ENCODE measurements at regions not wholly inside any gene's neighbourhood (a gene's known extent, or its start where the extent isn't known, plus 50 kb on each side); places are given as distances from the start of the nearest gene placed in this dataset.
A peak's percentile ranks its signal among the peaks of the same experiment; 100 is the strongest.

GRCh38 chr3:117184574-117184973 is 475.0 kb downstream of the TUSC7 start:
- no peak for FAIRE-seq
- H4K91ac ChIP-seq (replicated peaks; ENCODE audit: insufficient read length, low read length): no peak overlapping the region
- no peak overlapping the region for H3K4me3 ChIP-seq (ENCODE audit: extremely low read depth in 1 of 4, insufficient read depth in 2 of 4, low read depth in 3 of 4, low read length in 4 of 4)
- no peak overlapping the region for H2BK15ac ChIP-seq (ENCODE audit: low read length)
- no peaks in the 10 kb centered on the region for H3K36me3 ChIP-seq (ENCODE audit: control insufficient read depth in 2 of 4, insufficient read depth in 4 of 4, low read length in 3 of 4)
- H3K4ac ChIP-seq (replicated peaks; ENCODE audit: insufficient read length, low read depth, low read length): no peak overlapping the region
- H2AK5ac ChIP-seq (ENCODE audit: low read depth, low read length): no peak overlapping the region
- no peak overlapping the region for H3K14ac ChIP-seq (ENCODE audit: insufficient read length)
- no peaks in the 10 kb centered on the region for H4K20me1 ChIP-seq (replicated peaks in 1 of 2; ENCODE audit: control insufficient read depth in 1 of 2, insufficient read depth in 2 of 2, low read length in 2 of 2)
- H4K5ac ChIP-seq (ENCODE audit: insufficient read length, low read depth, low read length): no peak overlapping the region
- H3K4me1 ChIP-seq (replicated peaks in 1 of 4; ENCODE audit: control insufficient read depth in 3 of 4, insufficient read depth in 4 of 4, low read length in 3 of 4): peaks cover 0 to 2% (median 0%) of the 10 kb centered on the region in 4 experiments; a peak in 1 of 7 replicates
- no peaks in the 10 kb centered on the region for H3K79me2 ChIP-seq (ENCODE audit: control insufficient read depth in 1 of 2, insufficient read depth in 2 of 2, low read length in 2 of 2)
- H2BK20ac ChIP-seq (ENCODE audit: low read length): no peak overlapping the region
- H3K79me1 ChIP-seq (ENCODE audit: low read depth, low read length): no peaks in the 10 kb centered on the region
- no peak overlapping the region for H2AFZ ChIP-seq (ENCODE audit: low read length)
- WGBS, 2 experiments (ENCODE audit: extremely low coverage in 1 of 2, insufficient coverage in 1 of 2, insufficient read length in 1 of 2, insufficient replicate concordance in 2 of 2, low coverage in 1 of 2, low lambda C conversion rate in 2 of 2, missing lambda C conversion rate in 1 of 2): 92% methylated on average over 4 of the region's 4 CpGs; no CpG with 5 or more reads in 1 of the 2 experiments
- H3K27me3 ChIP-seq (replicated peaks in 1 of 4; ENCODE audit: control insufficient read depth in 3 of 4, extremely low read depth in 1 of 4, insufficient read depth in 3 of 4, low read length in 3 of 4): no peaks in the 10 kb centered on the region
- no peak overlapping the region for H3K4me2 ChIP-seq (ENCODE audit: insufficient read depth in 1 of 2, low read depth in 2 of 2, low read length in 2 of 2)
- no peaks in the 10 kb centered on the region for H3K9me3 ChIP-seq (ENCODE audit: insufficient read depth in 2 of 2, low read depth in 1 of 2, low read length in 1 of 2)
- no peak overlapping the region for H3K27ac ChIP-seq (ENCODE audit: low read depth, low read length)
- CTCF ChIA-PET (ENCODE audit: partially characterized antibody): interaction anchor here (1.0 to 1.6 kb wide), 2 partner anchors 8 to 414 kb away, joined by 3 to 5 read pairs; no protein-coding TSS in a partner anchor
- H3K9ac ChIP-seq (replicated peaks in 1 of 4; ENCODE audit: extremely low read depth in 1 of 4, low read depth in 3 of 4, low read length in 3 of 4): no peak overlapping the region
- peak overlapping the region; percentile 24 for H2BK120ac ChIP-seq (replicated peaks; ENCODE audit: low read depth, low read length)
- no peak overlapping the region for H2BK5ac ChIP-seq (ENCODE audit: low read depth, low read length)
- DNase-seq (ENCODE audit: low read depth in 1 of 2, low spot score in 2 of 2): no peak
- H2BK12ac ChIP-seq (ENCODE audit: low read depth, low read length): no peak overlapping the region
- H4K8ac ChIP-seq (ENCODE audit: extremely low read depth, insufficient read depth, low read length): no peak overlapping the region
- no peak overlapping the region for H3K56ac ChIP-seq (replicated peaks; ENCODE audit: insufficient read length, low read depth, low read length)
- H3K18ac ChIP-seq (ENCODE audit: extremely low read depth, low read length): no peak overlapping the region
- H3K23ac ChIP-seq (ENCODE audit: insufficient read length): no peak overlapping the region
- POLR2A ChIA-PET (ENCODE audit: partially characterized antibody): interaction anchor here (1.2 kb wide), 1 partner anchor 9 kb away, joined by 3 read pairs; no protein-coding TSS in a partner anchor
- no peaks in the 10 kb centered on the region for H3K23me2 ChIP-seq (ENCODE audit: low read depth, low read length)
- TF ChIP-seq RXRA (IDR thresholded peaks at IDR 0.05; ENCODE audit: insufficient read depth, low read depth, low read length) (no peak), USF2 (IDR thresholded peaks at IDR 0.05; ENCODE audit: low read length) (no peak), SP1 (IDR thresholded peaks at IDR 0.05; ENCODE audit: low read depth, low read length) (no peak), SIRT6 (IDR thresholded peaks at IDR 0.05; ENCODE audit: low read length) (no peak), CHD1 (IDR thresholded peaks at IDR 0.05; ENCODE audit: low read depth, low read length) (no peak), YY1 (IDR thresholded peaks at IDR 0.05; ENCODE audit: low read depth, low read length) (no peak), CEBPB (IDR thresholded peaks at IDR 0.05; ENCODE audit: low read depth, low read length) (no peak), ZNF274 (IDR thresholded peaks at IDR 0.05; ENCODE audit: borderline replicate concordance, extremely low read depth, low read length) (no peak), MAX (IDR thresholded peaks at IDR 0.05) (no peak), CBX8 (IDR thresholded peaks at IDR 0.05; ENCODE audit: borderline replicate concordance, low read depth, low read length) (no peak), TCF12 (IDR thresholded peaks at IDR 0.05; ENCODE audit: low read depth, low read length) (no peak)
